Right lobe of liver (tissue), 4 donors: ENCODE measurements at regions not wholly inside any gene's neighbourhood (a gene's known extent, or its start where the extent isn't known, plus 50 kb on each side); places are given as distances from the start of the nearest gene placed in this dataset.
"Not testable (repeated sequence)": the region's sequence is repeated elsewhere in the genome, so short reads cannot be mapped to it uniquely, and the experiment has no call there.

Experiments
- POLR2A ChIP-seq: fragments of 450-650 bp; IDR thresholded peaks from one replicate; pipeline ENCODE4 v1.6.1; 2017; ENCODE audit warnings: antibody characterized with exemption, mild to moderate bottlenecking
- TF ChIP-seq, protein P1 (sequence below), 4 donors: fragments of 200-600 bp in 3 of 4; fragments of 450-650 bp in 1 of 4; IDR thresholded peaks; one replicate each; pipeline versions ENCODE4 v1.5.1 to v1.8.0; 2016 to 2022; ENCODE audit warnings: antibody characterized with exemption in 4 of 4, mild to moderate bottlenecking in 2 of 4
- donor health status: DM: no; HTN: no; CAD: no.
- donor health status: DM: no; HTN: no; CAD: no.
- donor health status: DM: no; HTN: yes; CAD: no.

DNA sequence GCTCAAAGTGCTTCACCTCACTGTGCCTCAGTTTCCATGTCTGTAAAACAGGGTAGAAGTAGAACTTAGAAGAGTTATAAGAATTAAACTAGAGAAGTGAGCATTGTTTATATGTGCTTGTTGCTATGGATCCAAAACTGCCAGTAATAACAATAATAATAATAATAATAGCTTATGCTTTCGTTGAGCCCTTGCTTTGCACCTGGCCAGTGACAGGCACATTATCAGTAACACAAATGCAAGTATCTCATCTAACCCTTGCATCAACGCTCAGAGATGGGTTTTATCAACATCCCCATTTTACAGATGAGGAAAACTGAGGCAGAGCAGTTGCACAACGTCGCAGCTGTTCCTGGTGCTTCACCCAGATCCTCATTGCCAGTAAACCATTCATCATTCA, 125.0 kb downstream of the NPIPA8 start:
- TF ChIP-seq POLR2A: not testable (repeated sequence)
- TF ChIP-seq, protein P1, sequence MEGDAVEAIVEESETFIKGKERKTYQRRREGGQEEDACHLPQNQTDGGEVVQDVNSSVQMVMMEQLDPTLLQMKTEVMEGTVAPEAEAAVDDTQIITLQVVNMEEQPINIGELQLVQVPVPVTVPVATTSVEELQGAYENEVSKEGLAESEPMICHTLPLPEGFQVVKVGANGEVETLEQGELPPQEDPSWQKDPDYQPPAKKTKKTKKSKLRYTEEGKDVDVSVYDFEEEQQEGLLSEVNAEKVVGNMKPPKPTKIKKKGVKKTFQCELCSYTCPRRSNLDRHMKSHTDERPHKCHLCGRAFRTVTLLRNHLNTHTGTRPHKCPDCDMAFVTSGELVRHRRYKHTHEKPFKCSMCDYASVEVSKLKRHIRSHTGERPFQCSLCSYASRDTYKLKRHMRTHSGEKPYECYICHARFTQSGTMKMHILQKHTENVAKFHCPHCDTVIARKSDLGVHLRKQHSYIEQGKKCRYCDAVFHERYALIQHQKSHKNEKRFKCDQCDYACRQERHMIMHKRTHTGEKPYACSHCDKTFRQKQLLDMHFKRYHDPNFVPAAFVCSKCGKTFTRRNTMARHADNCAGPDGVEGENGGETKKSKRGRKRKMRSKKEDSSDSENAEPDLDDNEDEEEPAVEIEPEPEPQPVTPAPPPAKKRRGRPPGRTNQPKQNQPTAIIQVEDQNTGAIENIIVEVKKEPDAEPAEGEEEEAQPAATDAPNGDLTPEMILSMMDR (IDR thresholded peaks at IDR 0.05): not testable (repeated sequence)
